DMS53 treated with DMSO at 0.1 percent for 48 hours (cell line): ENCODE measurements at regions not wholly inside any gene's neighbourhood (a gene's known extent, or its start where the extent isn't known, plus 50 kb on each side); places are given as distances from the start of the nearest gene placed in this dataset.
"Not testable (repeated sequence)": the region's sequence is repeated elsewhere in the genome, so short reads cannot be mapped to it uniquely, and the experiment has no call there.

ENCODE experiments used
- DNase-seq: peaks from one replicate; lab custom pipeline; 2025; ENCODE audit not compliant: unreplicated experiment; lab: John Stamatoyannopoulos, UW

DNA sequence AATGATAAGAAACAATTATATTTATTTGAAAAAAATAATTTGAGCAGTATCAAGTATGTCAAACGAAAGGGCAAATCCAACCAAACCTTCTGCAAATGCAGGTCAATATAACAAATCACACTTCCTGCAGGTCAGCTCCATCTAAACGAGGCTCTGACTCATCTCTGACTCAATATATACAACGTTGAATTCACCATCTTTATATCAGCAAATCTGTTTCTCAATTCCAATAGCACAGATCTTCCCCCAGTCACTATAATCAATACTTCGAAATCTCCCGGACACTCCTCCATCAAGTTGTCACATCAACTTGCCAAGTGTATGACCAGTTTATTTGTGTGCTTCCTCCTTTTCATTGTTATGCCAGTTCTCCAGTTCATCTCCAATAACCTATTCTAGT lies 388.9 kb downstream of the ZEB2 start:
- DNase-seq, result no peak

DNA sequence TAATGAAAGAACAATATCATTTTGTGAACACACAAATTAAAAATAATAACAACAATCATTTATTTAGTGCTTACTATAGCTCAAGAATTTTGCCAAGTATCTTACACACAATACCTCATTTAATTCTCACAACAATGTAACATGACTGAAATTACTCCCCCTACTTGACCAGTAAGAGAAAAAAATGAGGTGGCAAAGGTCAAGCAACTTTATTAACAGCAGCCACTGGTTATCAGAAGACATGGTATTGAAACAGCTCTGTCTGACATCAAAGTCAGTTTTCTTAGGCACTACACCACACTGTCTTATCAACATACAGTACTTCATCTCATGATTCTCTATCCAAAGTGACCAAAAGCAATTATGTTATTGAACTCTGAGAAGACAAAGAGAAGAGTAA lies 389.4 kb downstream of the ZEB2 start:
- no peak for DNase-seq

DNA sequence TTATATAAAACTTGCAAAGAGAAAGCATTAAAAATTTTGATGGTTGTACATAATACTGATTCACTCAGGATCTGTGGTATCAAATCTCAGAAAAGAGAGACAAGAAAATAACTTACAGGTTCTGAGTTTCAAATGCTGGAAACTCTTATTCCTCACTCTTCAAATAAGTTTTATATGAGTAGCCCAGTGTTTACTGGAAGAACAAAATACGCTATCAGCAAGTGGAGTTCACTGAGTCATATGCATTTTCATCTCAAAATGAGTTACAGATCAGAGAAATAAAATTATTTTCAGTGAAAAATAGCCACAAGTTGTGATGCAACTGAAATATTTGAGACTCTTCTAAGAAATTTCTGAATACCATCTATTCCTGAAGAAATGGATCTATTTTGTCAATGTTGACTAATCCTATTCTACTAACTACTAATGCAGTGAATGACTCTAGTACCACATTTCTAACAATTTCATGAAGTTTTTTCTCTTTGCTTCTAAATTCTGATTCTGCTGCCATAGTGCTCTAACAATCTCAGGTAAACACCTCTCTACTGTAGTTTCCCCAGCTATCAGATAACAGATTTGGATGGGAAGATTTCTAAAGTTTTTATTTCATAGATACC lies 391.7 kb downstream of the ZEB2 start:
- no peak for DNase-seq

DNA sequence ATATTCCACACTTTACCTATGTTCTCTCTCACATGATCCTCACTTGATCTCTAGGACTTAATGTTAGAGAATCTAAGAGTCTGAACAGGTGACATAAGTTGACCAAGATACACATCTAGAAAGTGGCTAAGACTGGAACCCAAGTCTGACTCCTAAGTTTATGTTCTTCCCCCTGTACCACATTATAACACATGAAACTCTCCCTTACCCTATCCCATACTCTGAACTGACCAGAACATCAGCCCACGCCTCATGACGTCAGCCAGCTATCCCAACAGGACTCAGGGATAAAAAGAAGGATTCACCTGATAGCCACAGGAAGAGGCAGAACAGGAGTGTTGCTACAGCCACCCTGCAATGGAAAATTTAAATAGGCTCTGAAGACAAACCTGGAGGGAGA lies 392.2 kb downstream of the ZEB2 start:
- DNase-seq, result no peak

DNA sequence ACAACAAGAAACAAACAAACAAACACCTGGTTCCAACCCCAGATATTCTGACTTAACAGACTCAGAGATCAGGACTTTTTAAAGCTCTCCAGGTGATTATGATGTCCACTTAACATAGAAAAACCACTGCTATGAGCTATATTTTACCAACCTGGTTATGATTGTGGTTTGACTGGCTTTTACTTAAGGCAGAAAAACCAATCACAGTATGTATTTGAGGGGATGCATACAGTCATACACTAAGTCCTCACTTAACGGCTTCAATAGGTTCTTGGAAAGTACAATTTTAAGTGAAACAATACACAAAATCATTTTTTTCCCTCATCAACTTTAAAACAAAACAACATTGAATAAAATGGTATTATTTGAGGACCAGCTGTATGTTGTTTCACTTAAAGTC lies 393.6 kb downstream of the ZEB2 start:
- DNase-seq, result no peak

DNA sequence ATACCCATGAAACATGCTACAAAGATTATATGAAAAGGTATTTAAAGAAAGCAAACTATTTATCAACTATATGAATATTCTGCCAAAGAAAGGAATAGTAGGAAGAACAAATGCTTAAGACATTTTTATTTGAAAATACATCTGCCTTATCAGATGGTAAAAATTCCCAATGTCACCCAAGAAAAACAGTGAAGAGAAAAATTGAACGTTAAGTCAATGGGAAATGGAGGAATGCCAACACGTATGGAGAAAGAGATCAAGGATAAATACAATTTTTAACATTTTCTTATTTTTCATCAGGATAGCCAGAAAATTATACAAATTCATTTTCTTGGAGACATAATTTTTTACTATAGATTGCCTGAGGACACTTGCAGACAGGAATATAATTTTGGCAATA lies 394.2 kb downstream of the ZEB2 start:
- DNase-seq, result no peak

DNA sequence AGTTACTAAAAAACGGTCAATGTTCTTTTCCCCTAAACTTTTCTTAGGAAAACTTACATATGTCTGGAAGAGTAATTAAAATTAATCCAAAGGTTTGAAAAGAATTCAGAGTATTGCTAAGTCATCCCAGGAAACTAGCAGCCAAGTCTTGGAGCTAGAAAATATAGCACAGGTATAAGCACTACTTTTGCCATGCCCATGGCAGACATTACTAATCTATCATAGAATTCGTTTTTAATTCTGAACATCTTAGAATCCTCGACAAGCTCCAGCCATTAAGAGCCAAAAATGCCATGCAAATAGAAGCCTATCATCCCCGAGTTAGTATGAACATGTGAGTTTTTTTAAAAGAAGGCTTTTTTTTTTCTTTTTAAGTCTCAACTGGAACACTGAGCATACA lies 395.0 kb downstream of the ZEB2 start:
- DNase-seq, result no peak

DNA sequence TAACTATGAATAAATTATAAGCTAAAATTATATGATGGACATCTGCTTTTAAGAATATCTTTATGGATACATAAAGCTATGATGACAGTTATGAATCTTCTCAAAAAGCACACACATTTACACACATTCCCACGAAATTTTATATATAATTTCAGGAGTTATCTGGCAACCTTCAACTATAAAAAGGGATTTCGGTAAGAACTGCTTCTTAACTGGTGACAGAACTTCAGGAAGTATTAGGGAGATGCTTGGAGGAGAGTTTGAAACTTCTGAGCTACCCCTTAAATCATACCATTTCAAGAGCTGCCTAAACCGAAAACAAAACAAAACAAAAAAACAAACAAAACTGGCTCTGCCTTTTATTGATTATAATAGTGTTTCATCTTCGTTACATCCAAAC lies 399.4 kb downstream of the ZEB2 start:
- no peak for DNase-seq

DNA sequence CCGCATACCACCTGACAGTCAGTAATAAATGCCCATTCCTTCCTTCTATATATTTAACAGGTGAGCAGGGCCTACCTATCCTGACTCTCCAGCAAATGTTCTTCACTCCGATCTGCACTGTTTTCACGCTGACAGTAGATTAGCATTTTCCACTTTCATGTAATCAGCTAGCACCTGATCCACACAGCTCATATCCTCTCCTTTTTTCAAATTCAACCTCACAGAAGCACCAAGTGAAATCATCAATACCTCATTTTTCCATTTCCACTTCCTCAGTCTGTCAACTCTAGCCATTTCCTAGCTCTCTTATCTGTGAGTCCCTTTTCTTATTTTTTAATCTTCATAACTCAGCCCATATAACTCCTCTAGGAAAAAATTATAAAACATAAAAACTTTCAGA lies 402.8 kb downstream of the ZEB2 start:
- DNase-seq, result no peak

DNA sequence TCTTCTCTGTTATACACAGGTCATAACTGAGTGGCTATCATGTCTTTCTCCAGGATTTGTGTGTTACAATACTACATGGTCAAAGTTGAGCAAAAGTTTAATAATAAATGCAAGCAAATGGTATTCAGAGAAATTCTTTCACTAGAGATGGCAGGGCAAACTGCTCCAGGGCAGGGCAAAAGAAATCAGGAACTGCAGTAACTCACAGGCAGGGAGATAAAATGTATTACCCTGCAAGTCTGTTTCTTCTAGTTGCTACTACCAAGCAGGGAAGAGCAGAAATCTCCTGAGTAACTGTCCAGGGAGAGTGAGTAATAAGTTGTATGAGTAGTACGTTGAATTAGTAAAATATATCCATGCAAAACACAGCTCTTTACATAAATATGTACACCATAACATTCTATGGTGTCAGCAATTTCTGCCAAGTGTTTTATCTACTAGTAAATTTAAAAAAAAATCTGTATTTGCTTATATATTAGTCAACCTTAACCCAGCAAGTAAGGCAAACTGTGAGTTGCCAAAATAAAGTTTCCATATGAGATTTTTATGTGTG lies 404.1 kb downstream of the ZEB2 start:
- DNase-seq, result no peak

DNA sequence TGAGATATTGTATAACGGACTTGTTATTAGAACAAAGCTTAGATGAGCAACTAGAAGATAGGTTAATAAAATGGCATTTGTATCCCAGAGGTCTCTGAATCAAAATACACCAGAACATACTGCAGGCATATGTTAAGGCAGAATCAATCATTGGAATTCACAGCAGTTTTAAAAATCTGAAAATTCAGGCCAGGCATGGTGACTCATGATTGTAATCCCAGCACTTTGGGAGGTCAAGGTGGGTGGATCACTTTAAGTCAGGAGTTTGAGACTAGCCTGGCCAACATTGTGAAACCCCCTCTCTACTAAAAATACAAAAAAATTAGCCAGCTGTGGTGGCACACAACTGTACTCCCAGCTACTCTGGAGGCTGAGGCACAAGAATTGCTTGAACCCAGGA lies 405.2 kb downstream of the ZEB2 start:
- DNase-seq, result no peak

DNA sequence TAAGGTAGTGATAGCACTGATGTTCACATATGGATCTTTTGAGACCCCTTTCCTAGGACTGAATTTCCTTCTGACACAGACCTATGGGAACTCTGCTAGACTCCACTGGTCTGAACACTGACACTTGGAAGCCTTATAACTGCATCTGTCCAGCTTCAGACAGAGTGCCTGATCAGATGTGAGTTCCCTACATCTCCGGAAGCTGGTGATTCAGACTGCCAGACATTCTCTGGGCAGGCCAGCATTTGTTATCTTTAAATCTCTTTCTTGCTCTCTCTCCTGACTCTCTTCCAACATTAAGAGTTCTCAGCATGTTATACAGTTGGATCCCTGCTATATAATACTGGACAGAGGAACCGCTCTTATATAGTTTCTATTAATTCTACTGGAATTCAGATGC lies 408.5 kb downstream of the ZEB2 start:
- no peak for DNase-seq

DNA sequence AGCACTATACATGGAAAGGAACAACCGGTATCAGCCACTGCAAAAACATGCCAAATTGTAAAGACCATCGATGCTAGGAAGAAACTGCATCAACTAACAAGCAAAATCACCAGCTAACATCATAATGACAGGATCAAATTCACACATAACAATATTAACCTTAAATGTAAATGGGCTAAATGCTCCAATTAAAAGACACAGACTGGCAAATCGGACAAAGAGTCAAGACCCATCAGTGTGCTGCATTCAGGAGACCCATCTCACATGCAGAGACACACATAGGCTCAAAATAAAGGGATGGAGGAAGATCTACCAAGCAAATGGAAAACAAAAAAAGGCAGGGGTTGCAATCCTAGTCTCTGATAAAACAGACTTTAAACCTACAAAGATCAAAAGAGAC lies 413.8 kb downstream of the ZEB2 start:
- DNase-seq, result not testable (repeated sequence)

DNA sequence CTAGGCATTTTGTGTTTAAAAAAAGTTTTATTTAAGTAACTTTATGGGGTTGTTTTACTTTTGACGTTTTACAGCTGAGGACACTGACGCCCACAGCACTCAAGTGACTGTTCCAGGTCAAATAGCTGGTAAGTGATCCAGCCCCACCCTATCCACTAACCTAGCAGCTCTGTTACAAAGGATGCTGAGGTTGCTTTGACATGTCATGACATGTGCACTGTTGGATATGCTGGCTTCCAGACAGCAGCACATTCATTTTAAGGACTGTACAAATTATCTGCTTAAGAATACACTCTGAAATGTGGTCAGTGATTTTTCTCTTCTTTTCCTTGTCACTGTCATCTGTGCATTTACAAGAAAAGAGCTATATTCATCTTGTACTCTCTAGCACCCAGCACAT lies 417.5 kb downstream of the ZEB2 start:
- DNase-seq, result no peak

DNA sequence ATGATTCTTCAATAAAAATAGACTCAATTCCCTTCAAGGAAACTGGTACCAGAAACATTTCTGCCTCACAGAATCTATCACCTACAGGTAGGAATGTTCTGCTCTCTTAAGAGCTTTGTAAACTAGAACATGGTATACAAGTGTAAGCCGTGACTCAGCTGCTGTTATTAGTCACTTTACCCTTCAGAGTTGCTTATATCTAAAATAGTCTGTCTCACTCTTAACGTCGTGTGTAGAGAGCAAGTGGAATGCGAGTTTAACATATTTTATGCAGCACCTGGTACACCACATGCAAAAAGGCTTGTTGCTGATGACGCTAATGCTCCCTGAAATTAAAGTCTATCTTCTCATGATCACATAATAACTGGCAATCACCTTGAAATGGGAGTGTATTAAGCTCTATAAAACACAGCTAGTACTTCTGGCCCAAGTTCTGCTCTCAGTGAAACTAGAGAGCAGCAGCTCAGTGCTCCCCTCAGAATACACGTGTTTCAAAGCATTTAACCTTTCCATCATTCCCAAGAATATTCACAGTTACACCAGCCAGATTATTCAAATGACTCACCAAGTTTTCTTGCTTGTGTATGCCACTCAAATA lies 420.0 kb downstream of the ZEB2 start:
- peak; percentile 11 for DNase-seq

DNA sequence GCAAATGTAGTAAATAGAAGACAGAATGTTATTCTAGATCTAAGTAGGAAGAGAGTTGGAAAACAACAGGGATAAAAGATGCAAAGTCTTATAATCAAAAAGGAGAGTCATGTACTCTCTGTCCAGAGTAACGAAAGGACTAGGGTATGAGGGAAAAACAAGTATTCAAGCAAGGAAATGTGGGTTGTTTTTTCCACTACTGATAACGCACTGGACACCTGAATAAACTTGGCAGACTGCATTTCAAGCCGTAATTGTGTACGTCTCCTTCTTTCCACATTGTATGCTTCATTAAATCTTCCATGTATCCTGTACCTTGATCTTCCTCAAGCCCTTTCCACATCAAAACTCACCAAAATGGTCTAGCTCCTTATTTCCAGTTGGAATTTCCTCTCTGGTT lies 420.6 kb downstream of the ZEB2 start:
- no peak for DNase-seq

DNA sequence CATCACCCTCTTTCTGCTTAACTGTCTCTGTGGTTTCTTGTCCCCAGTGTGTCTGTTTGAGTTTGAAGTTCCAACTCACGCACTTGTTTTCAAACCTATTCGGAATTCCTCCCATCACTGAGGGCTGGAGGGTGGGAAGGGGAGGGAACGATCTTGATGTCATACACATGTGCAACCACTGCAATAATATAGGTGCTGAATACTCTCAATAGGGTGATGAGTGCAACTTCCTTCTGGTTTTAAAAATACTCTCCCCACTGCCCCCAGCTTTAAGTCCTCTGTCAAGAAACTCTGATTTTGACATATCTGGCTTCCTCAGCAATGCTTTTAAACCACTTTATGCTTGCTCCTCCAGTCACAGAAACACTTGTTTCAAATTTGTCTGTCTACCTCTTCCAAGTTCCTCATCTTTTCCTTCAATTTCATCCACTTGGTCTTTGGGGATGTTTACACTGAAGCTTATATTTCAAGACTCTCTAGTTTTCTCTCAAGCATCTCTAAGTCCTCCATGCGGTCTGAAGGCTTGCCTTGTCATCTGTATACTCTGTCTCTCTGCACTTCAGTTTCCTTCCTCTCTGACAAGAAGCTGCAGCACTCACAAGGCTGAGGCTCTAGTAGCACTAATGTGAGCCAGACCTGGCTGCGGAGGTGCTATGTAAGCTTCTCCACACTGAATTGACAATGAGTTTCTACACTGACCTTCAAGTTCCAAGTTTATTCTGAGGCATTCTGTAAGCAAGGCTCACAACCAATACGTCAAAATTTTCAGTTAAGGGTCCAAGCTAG lies 422.3 kb downstream of the ZEB2 start:
- DNase-seq, result no peak

DNA sequence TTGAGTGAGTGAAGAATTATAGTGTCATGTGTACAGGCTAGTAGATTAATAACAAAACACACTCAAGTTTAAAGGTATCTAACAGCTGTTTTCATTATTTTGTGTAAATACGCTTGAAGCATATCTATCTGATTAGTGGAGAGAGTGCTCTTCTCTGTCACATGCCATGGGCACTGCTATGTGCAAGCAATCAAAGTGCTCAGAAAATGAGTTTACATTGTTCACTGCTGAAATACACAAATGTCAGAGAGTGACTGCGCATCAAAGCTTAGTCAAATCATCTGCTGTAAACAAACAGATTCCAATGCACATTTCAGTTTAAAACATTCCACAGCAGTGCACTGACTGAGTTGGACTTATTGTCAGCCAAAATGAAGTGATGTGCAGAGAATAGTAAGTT lies 423.4 kb downstream of the ZEB2 start:
- no peak for DNase-seq

DNA sequence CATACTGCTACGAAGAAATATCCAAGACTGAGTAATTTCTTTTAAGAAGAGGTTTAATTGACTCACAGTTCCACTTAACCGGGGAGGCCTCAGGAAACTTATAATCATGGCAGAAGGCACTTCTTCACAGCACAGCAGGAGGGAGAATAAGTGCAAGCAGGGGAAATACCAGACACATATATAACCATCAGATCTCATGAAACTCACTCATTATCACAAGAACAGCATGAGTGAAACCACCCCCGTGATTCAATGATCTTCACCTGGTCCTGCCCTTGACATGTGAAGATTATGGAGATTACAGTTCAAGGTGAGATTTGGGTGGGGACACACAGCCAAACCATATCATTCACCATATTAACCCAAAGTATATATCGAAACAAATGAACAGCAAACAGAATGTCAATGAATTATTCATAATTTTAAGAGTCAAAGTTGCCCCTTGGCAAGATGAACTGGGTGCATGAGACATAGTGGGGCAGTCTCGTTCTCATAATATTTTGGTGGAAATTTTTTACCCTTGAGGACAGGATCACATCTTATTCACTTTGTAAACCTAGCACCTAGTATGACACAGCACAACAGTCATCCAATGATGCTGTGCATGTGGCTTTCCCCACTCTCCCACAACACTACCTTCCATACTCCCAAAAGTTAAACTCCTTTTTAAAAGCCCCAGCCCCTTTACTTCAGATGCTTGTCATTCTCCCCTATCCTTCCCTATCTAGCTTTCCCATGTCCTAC lies 425.3 kb downstream of the ZEB2 start:
- no peak for DNase-seq

DNA sequence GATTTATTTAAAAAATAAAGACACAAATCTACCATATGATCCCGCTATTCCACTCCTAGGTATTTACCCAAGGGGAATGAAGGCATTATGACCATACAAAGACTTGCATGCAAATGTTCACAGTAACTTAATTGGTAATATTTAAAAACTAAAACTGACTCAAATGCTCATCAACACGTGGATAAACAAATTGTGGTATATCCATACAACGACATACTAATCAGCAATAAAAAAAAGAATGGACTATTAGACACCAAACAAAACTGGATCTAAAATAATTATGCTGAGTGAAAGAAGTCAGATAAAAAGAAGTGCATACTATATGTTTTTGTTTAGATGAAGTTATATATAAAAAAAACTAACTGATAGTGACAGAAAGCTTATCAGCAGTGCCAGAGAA lies 428.3 kb downstream of the ZEB2 start:
- DNase-seq, result no peak

DNA sequence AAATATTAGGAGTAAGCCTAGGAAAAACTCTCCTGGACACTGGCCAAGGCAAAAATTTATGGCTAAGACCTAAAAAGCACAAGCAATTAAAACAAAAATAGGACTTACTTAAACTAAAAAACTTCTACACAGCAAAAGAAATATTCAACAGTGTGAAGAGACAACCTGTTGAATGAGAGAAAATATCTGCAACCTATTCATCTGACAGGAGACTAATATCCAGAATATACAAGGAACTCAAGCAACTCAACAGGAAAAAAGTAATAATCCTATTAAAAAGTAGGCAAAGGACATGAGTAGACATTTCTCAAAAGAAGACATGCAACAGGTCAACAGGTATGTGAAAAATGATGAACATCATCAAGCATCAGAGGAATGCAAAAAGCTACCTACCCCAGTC lies 431.1 kb downstream of the ZEB2 start:
- no peak for DNase-seq

DNA sequence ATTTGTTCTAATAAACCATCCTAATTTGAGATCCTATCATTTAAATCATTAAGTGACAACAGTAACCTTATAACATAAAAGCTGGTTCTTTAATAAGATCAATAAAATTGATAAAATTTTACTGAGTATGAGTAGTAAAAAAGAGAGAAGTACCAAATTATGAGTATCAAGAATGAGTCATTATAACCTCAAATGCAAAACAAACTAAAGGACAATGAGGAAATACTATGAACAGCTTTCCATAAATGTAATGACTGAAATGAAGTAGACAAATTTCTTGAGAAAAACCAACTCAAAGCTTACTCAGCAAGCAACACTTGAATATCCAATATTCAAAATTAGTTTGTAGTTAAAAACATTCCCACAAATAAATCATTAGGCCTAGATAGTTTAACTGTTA lies 433.0 kb downstream of the ZEB2 start:
- DNase-seq, result no peak
